HG02970 (cell line): ENCODE measurements at regions not wholly inside any gene's neighbourhood (a gene's known extent, or its start where the extent isn't known, plus 50 kb on each side); places are given as distances from the start of the nearest gene placed in this dataset.
"Not testable (repeated sequence)": the region's sequence is repeated elsewhere in the genome, so short reads cannot be mapped to it uniquely, and the experiment has no call there.

Experiments
- ATAC-seq: cut with Tn5 transposase; IDR thresholded peaks from one replicate; pipeline ENCODE4 v1.9.1; 2021; ENCODE audit warnings: mild to moderate bottlenecking, moderate library complexity, moderate number of reproducible peaks; ENCODE audit not compliant: unreplicated experiment, low FRiP score

DNA sequence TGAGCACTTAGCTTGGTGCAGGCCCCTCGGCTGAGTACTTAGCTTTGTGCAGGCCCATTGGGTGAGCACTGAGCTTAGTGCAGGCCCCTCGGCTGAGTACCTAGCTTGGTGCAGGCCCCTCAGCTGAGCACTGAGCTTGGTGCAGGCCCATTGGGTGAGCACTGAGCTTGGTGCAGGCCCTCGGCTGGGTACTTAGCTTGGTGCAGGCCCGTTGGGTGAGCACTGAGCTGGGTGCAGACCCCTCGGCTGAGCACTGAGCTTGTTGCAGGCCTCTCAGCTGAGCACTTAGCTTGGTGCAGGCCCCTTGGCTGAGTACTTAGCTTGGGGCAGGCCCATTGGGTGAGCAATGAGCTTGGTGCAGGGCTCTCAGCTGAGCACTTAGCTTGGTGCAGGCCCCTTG, 387.1 kb downstream of the THBS2 start:
- no peak for ATAC-seq

GRCh38 chr6:168865522-168865921, 388.1 kb downstream of the THBS2 start:
- no peak for ATAC-seq

DNA sequence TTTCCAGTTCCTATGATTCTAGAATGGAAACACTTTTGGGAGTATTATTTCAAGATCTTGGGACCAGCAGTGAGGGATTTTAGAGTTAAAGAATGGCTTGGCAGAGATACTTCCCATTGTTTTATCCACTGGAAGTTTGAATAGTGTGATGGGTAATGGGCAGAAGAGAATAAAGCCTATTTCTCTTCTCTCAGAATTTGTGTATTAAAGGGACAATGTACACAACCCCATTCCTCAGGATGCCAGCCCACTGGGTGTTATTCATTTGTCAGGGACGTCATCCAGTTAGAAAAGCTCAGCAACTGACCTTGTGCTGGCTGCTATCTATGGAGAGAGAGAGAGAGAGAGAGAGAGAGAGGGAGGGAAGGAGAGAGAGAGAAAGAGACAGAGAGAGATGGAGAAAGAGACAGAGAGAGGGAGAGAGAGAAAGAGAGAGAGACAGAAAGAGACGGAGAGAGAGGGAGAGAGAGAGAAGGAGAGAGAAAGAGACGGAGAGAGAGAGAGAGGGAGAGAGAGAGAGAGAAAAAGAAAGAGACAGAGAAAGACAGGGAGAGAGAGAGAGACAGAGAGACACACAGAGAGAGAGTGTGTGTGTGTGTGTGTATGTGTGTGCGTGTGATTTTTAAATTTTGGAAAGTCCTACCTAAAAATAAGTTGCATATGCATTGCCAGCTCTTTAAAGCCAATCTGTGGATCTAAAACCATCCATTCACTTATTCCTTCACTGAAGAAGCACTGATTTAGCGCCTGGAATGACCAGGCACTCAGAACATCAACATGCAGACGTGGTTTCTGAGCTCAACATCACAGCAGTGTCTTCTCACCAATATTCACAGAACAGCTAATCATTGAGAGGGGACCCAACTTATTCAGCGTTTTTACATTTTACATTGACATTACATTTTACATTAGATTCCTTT, 388.8 kb downstream of the THBS2 start:
- ATAC-seq, result no peak

GRCh38 chr6:168863467-168863866, 390.2 kb downstream of the THBS2 start:
- ATAC-seq, result no peak

DNA sequence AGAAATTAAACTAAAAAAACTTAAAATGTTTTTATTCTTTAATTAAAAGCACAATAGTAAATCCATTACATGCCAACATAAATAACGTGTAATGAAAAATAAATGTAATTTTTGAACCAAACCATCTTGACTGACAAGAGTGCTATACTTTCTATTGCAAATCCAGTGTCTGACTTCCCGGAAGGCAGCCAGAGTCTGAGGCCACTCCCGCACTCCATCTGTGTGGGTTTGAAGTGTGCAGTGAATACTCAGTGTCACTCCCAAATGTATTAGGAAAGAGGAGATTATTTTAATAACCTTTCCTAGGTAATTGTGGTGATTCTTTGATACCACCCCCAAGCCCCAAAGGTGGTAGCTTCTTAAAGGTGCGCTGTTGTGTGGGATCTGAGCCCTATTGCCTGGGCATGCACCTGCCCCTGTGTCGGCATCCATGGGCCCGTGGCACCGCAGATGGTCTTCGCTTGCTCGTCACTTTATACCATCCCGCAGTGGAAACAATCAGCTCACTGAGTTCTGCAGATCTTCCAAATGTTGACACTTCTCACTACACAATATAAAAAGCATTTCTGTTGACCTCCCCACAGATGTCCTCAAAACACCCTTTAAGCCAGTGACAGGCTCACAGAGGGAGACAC, 391.2 kb downstream of the THBS2 start:
- ATAC-seq, result no peak

DNA sequence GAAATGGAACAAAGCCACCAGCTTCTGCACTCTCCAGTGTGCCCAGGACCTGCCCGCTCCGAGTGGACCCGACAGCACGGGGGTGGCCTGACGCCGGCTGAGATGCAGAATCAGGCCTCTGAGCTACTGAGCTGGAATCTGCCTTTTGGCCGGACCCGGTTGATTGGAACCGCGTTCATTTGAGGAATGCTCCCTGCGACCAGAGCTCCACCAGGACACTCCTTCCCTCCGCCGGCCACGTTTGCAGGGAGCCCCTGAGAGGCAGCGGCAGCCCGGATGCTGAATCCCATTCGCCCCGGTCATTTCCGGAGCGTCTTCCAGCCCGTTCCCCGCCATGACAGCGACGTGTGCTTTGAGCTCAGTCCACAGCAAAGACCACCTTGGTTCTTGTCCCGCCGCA, 392.7 kb downstream of the THBS2 start:
- ATAC-seq, result no peak

- no peak for ATAC-seq
Observed at GRCh38 chr6:168860341-168860740, 393.3 kb downstream of the THBS2 start.

GRCh38 chr6:168858926-168859325, 394.7 kb downstream of the THBS2 start:
- ATAC-seq, result no peak

GRCh38 chr6:168856914-168857313, 396.7 kb downstream of the THBS2 start:
- ATAC-seq, result no peak

DNA sequence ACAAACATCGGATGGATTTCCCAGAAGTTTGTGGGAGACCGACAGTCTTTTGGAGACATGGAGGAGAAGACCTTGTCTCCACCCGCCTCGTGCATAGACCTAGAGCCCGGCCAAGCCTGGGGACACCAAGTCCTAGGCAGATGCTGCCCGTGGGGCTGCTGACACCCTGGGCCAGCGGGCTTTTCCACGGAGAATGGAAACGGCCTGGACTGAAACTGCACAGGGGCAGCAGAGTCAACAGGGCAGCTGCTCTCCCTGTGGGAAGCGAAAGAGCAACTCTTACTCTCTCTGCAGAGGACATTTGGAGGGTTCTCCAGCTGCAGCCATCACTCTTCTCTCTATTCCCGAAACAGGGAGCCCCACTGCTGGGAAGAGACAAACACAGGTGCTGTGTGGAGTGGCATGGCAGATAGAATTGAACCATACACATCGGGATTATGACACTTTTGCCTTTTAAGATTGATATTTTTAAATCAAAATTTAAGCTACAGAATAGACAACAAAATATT, 401.2 kb downstream of the THBS2 start:
- no peak for ATAC-seq

GRCh38 chr6:168851460-168852375, 401.9 kb downstream of the THBS2 start:
- ATAC-seq, result no peak

DNA sequence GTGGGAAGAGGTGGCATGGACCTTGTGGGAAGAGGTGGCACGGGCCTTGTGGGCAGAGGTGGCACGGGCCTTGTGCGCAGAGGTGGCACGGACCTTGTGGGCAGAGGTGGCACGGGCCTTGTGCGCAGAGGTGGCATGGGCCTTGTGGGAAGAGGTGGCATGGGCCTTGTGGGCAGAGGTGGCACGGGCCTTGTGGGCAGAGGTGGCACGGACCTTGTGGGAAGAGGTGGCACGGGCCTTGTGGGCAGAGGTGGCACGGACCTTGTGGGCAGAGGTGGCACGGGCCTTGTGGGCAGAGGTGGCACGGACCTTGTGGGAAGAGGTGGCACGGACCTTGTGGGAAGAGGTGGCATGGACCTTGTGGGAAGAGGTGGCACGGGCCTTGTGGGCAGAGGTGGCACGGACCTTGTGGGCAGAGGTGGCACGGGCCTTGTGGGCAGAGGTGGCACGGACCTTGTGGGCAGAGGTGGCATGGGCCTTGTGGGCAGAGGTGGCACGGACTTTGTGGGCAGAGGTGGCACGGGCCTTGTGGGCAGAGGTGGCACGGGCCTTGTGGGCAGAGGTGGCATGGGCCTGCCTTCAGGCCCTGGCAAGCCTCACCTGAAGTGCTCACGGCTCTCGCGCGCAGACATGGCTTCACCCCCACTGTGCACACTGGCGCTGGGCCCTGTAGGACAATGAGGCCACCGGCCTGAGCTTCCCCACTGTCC, 403.5 kb downstream of the THBS2 start:
- ATAC-seq, result not testable (repeated sequence)

- no peak for ATAC-seq
Observed at GRCh38 chr6:168849459-168849858, 404.2 kb downstream of the THBS2 start.

- ATAC-seq, result no peak
Observed at GRCh38 chr6:168848797-168849196, 404.8 kb downstream of the THBS2 start.

GRCh38 chr6:168844821-168845609, 404.0 kb downstream of the SMOC2 start:
- ATAC-seq, result no peak

- not testable (repeated sequence) for ATAC-seq
Observed at GRCh38 chr6:168842632-168843212, 401.7 kb downstream of the SMOC2 start.

- no peak for ATAC-seq
Observed at GRCh38 chr6:168841609-168842278, 400.8 kb downstream of the SMOC2 start.

- not testable (repeated sequence) for ATAC-seq
Observed at GRCh38 chr6:168840932-168841331, 399.9 kb downstream of the SMOC2 start.
